Activated T-cell treated with anti-CD3 and anti-CD28 coated beads for 48 hours (primary cell): ENCODE measurements at regions not wholly inside any gene's neighbourhood (a gene's known extent, or its start where the extent isn't known, plus 50 kb on each side); places are given as distances from the start of the nearest gene placed in this dataset.
"Not testable (repeated sequence)": the region's sequence is repeated elsewhere in the genome, so short reads cannot be mapped to it uniquely, and the experiment has no call there.

Experiments used
- DNase-seq: peaks from one replicate; pipeline ENCODE4 v3.0.0-alpha.2; 2020; ENCODE audit warnings: low read depth

DNA sequence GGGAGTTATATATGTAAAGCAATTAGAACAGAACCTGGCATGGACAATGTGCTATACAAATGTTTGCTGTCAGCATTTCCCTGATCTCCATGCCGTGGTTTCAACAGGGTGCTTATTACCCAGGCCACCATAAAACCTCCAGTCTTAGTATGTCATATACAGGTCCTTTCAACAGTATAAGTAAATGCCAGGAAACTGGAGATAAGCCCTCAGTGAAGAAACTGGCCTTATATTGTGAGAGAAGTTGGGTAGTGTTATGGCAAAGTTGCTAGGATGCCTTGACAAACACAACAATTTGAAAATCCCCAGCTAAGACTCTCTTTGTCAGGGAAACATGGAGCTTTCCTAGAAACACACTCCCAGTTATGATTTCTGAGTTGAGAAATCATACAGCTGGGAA lies 850.2 kb upstream of the ADAMTS5 start:
- DNase-seq, result no peak

DNA sequence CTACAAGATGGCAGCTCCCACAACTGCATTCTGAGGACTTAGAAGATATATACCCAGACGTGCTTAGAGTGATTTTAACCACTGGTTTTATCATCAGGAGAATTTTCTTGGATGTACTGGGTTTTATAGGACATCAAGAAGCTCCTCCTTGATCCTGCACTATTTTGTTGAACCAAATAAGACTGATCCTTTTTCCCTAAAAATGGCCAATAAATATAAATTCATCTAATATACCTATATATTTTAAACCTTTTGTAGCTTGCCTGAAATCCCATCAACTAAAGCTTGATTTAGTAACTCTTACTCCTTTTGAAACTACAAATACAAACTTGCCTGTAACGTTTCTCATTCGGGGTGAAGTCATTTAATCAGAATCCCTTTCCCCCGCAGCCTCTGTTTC lies 849.4 kb upstream of the ADAMTS5 start:
- no peak for DNase-seq

GRCh38 chr21:27814226-27814625 lies 847.3 kb upstream of the ADAMTS5 start:
- DNase-seq, result no peak

- DNase-seq, result no peak
Observed at GRCh38 chr21:27813750-27814149, 846.9 kb upstream of the ADAMTS5 start.

DNA sequence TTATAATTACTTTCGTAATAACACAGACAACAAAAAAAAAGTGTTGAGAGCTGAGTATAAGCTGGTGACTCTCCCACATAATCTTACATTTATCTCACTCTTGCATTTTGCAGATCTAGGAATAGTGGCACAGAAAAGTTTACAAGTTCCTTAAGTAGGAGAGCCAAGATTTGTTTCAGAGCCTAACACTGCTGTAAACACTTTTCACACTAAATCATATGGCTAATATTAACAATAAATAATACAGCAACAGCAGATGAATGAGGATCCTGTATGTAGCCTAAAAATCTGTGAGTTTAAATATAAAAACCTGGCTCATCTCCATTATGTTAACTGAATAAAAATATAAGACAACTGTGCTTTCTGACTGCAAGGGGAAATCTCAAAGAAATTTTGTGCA lies 846.5 kb upstream of the ADAMTS5 start:
- DNase-seq, result no peak

DNA sequence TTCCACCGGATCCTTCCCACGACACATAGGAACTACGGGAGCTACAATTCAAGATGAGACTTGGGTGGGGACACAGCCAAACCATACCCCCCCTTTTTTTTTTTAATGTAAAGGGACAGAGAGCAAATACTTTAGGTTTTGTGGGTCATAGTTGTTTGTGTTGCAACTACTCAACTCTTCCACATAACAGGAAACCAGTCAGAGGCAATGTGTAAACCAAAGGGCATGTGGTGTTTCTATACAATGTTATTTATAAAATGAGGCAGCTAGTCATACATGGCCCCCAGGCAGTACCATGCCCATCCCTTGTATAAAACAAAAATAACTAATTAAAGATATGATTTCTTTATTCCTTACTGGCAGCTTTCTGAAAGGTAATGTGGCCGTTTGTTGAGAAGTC lies 845.4 kb upstream of the ADAMTS5 start:
- DNase-seq, result no peak

- no peak for DNase-seq
Observed at GRCh38 chr21:27808923-27809322, 842.0 kb upstream of the ADAMTS5 start.

DNA sequence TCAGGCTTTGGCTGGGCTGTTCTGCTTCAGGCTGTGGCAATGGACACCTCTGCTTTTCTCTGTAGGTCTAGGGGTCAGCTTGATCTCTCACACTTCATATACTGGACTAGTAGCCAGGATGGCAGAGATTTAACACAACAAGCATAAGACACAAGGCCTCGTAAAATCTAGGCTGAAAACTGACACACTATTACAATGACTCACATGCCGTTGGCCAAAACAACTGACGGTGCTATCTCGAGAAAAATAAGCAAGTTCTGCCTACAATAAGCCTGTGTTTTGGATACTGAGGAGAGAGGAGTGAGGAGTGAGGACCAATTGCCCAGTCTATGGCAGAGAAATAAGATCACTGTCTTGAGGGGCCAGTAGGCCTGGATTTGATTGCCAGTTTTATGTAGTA lies 840.7 kb upstream of the ADAMTS5 start:
- DNase-seq, result no peak

DNA sequence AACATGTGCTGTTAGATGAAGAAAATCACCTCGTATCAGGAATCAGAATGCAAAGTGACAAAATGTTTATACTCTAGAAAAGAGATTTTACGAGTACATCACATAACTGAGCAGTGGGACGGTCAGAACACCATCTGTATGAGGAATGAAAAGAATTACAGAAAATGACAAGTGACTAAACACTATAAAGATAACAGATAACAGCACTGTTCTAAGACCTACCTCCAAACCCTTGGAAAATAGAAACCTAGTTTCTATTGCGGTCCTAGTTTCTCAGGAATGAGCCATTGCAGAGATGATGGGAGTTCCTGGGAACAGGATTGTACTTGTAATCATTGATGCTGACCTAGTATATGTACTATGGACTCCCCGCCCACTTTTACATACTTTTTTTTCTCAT lies 839.4 kb upstream of the ADAMTS5 start:
- DNase-seq, result no peak

DNA sequence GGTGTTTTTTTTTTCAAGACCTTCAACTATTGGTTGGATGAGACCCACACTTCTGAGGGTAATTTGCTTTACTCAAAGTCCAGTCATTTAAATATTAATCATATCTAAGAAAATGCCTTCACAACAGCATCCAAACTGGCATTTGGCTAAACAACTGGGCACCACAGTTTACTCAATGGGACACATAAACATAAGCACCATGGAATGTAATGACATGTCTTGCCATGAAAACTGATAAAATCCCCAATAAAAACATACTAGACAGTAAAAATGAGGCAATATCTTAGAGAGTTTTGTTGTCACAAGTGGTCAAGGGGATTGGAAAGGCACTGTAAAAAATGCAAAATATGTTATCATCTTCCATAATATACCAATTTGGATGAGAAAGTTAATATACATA lies 838.8 kb upstream of the ADAMTS5 start:
- no peak for DNase-seq

DNA sequence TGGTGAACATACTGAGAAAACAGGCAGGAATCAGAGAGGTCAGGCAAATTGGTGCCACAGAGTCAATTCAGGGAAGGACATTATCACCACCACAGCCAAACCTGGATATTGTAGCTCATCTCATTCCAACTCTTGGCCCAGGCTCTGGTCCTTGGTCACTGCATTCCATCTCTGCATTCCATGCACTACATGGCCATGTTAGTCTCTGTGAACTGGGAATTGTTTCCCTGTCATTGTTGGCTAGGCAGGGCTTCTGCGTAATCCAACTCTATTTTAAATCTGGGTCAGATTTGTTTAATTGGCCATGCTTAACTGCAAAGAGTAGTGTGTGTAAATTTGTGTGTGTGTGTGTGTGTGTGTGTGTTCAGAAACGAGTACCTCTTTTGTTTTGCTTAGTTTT lies 837.6 kb upstream of the ADAMTS5 start:
- no peak for DNase-seq

GRCh38 chr21:27803571-27803970 lies 836.7 kb upstream of the ADAMTS5 start:
- no peak for DNase-seq

- no peak for DNase-seq
Observed at GRCh38 chr21:27802816-27803475, 836.1 kb upstream of the ADAMTS5 start.

DNA sequence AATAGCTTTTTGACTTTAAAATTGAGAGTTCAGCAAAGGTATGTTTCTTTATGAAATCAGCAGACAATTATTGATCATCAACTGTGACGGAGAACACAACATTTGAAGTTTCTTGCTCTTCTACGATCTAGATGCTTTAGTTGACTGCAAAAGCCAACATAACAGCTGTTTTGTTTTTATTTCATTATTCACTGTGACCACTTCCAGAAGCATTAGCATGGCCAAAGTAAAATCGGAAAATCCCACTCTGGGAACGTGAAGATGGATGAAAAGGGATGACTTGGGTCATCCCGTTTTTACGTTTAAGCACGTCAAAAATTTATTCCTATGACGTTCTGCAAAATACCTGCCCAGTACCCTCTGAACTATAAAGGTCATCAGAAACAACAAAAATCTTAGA lies 833.0 kb upstream of the ADAMTS5 start:
- no peak for DNase-seq

DNA sequence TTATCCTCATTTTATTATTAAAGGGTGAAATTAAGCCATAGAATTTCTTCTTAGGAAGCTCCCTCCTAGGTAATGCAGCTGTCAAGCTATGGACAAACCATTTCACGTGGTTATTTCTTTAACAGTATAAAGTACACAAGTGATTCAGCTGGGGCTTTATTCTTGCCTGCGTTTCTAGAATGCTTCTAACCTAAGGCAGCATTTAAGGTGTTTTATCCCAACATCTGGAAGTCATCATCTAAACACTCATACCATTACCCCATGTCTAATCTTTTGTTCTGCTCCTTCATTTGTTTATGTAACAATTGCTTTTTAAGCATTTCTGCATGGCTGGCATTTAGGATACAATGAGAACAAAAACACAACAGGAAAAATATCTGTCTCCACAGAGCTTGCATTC lies 829.2 kb upstream of the ADAMTS5 start:
- DNase-seq, result no peak

GRCh38 chr21:27795418-27795817 lies 828.5 kb upstream of the ADAMTS5 start:
- no peak for DNase-seq

GRCh38 chr21:27793901-27794300 lies 827.0 kb upstream of the ADAMTS5 start:
- no peak for DNase-seq

DNA sequence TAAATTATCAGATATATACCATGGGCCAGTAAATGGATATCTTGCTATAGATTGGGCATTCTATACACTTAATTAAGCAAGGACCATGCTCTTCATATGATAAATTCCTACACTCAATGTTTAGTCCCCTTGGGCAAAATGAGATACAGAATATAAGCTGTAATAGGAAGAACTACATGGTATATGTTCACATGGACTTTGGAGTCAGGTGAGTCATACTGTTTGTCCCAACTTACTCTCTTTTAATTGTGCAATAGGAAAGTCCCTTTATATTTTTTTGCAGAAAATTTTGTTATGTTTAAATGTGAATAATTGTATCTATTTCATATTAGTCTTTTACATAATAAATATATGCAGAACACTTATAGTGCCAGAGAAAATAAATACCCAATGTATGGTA lies 820.2 kb upstream of the ADAMTS5 start:
- DNase-seq, result no peak

DNA sequence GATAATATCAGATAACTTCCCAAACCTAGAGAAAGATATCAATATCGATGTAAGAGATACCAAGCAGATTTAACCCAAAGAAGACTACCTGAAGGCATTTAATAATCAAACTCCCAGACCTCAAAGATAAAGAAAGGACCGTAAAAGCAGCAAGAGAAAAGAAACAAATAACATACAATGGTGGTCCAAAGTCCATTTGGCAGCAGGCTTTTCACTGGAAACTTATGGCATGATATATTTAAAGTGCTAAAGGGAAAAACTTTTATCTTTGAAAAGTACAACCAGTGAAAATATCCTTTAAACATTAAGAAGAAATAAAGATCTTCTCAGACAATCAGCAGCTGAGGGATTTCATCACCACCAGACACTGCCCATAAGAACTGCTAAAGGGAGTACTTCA lies 812.7 kb upstream of the ADAMTS5 start:
- DNase-seq, result no peak

DNA sequence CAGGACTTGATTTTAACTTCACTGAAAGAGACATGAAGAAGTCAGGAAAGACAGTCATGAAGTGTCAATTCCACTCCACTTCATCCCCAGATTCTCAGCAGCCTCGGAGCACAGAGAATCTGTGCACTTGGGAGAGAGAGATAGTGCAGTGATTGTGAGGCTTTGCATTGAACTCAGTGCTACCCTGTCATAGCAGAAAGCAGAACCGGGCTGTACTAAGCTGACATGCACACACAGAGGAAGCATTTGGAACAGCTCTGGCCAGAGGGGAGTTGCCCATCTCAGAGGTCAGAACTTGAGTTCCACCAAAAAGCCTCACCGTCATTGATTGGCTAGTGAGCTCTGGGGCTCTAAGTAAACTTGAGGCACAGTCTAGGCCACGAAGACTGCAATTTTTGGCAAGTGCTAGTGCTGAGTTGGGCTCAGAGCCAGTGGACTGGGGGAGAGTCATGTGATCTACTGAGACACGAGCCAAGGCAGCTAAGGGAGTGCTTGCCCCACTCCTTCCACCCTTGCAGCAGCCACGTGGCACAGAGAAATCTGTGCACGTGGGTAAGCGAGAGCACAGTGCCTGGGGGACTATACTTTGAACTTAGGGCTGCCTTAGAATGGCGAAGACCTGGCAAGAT lies 810.2 kb upstream of the ADAMTS5 start:
- DNase-seq, result no peak

GRCh38 chr21:27772816-27773215 lies 805.9 kb upstream of the ADAMTS5 start:
- no peak for DNase-seq

- no peak for DNase-seq
Observed at GRCh38 chr21:27771938-27772483, 805.1 kb upstream of the ADAMTS5 start.

DNA sequence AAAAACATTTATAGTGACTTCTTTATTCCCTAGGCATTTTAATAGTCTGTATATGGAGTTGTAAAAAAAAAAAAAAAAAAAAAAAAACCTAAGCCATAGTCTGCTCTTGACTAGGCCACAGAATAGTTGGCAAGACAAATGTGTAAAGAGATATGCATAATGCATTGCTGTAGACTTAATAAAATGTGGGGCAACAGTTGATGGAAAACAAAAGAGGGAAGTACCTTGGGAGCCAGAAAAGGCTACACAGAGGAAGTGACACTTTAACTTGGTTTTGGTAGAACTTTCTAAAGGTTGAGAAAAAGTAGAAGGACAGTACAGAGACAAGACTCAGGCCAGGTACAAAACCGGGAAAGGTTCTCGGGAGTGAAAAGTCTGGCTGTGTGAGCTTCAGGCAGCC lies 802.9 kb upstream of the ADAMTS5 start:
- no peak for DNase-seq

DNA sequence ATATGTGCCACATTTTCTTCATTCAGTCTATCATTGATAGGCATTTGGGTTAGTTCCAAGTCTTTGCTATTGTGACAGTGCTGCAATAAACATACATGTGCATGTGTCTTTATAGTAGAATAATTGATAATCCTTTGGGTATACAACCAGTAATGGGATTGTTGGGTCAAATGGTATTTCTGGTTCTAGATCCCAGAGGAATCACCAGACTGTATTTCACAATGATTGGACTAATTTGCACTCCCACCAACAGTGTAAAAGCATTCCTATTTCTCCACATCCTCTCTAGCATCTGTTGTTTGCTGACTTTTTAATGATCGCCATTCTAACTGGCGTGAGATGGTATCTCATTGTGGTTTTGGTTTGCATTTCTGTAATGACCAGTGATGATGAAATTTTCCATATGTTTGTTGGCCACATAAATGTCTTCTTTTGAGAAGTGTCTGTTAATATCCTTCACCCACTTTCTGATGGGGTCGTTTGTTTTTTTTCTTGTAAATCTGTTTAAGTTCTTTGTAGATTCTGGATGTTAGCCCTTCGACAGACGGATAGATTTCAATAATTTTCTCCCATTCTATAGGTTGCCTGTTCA lies 801.3 kb upstream of the ADAMTS5 start:
- DNase-seq, result not testable (repeated sequence)
